ENCODE measurements at regions not wholly inside any gene's neighbourhood (a gene's known extent, or its start where the extent isn't known, plus 50 kb on each side); places are given as distances from the start of the nearest gene placed in this dataset.

- H3K27ac ChIP-seq (ENCODE audit: low read depth in 1 of 2, low read length in 1 of 2): no peak overlapping the region
- WGBS: 37% methylated on average over 14 of the region's 14 CpGs
- H3K27me3 ChIP-seq (ENCODE audit: control insufficient read depth in 2 of 2, insufficient read depth in 1 of 2, low read length in 1 of 2): no peaks in the 10 kb centered on the region
- no peaks in the 10 kb centered on the region for H3K36me3 ChIP-seq (ENCODE audit: control insufficient read depth in 2 of 2, insufficient read depth in 2 of 2, low read length in 1 of 2)
- DNase-seq (ENCODE audit: low read depth in 6 of 9, low spot score in 9 of 9): peak; percentile 27 to 82 (median 52)
- H3K4me3 ChIP-seq (ENCODE audit: low read length in 2 of 2): no peak overlapping the region
- H3K4me1 ChIP-seq (ENCODE audit: control insufficient read depth in 2 of 2, insufficient read depth in 2 of 2, low read length in 2 of 2): no peaks in the 10 kb centered on the region
- no peaks in the 10 kb centered on the region for H3K9me3 ChIP-seq (ENCODE audit: control insufficient read depth in 2 of 2, insufficient read depth in 1 of 2, low read length in 1 of 2)
Measured at GRCh38 chr3:8110966-8111798, 390.4 kb upstream of the LMCD1 start.

GRCh38 chr3:8112587-8112986, 389.0 kb upstream of the LMCD1 start:
- WGBS: 67% methylated on average over 7 of the region's 7 CpGs
- DNase-seq (ENCODE audit: low read depth in 6 of 9, low spot score in 9 of 9): no peak
- H3K4me3 ChIP-seq (ENCODE audit: low read length in 2 of 2): no peak overlapping the region
- no peaks in the 10 kb centered on the region for H3K27me3 ChIP-seq (ENCODE audit: control insufficient read depth in 2 of 2, insufficient read depth in 1 of 2, low read length in 1 of 2)
- no peaks in the 10 kb centered on the region for H3K36me3 ChIP-seq (ENCODE audit: control insufficient read depth in 2 of 2, insufficient read depth in 2 of 2, low read length in 1 of 2)
- H3K9me3 ChIP-seq (ENCODE audit: control insufficient read depth in 2 of 2, insufficient read depth in 1 of 2, low read length in 1 of 2): no peaks in the 10 kb centered on the region
- H3K27ac ChIP-seq (ENCODE audit: low read depth in 1 of 2, low read length in 1 of 2): no peak overlapping the region
- no peaks in the 10 kb centered on the region for H3K4me1 ChIP-seq (ENCODE audit: control insufficient read depth in 2 of 2, insufficient read depth in 2 of 2, low read length in 2 of 2)

GRCh38 chr3:8113626-8114025, 388.0 kb upstream of the LMCD1 start:
- WGBS: 93% methylated on average over 6 of the region's 6 CpGs
- Histone ChIP-seq H3K36me3 (ENCODE audit: control insufficient read depth in 2 of 2, insufficient read depth in 2 of 2, low read length in 1 of 2) (no peaks in the 10 kb centered on the region), H3K4me1 (ENCODE audit: control insufficient read depth in 2 of 2, insufficient read depth in 2 of 2, low read length in 2 of 2) (no peaks in the 10 kb centered on the region), H3K4me3 (ENCODE audit: low read length in 2 of 2) (no peak overlapping the region), H3K27ac (ENCODE audit: low read depth in 1 of 2, low read length in 1 of 2) (no peak overlapping the region), H3K9me3 (ENCODE audit: control insufficient read depth in 2 of 2, insufficient read depth in 1 of 2, low read length in 1 of 2) (no peaks in the 10 kb centered on the region), H3K27me3 (ENCODE audit: control insufficient read depth in 2 of 2, insufficient read depth in 1 of 2, low read length in 1 of 2) (no peaks in the 10 kb centered on the region)
- DNase-seq (ENCODE audit: low read depth in 6 of 9, low spot score in 9 of 9): no peak

GRCh38 chr3:8128686-8129085, 372.9 kb upstream of the LMCD1 start:
- Histone ChIP-seq H3K27ac (ENCODE audit: low read depth in 1 of 2, low read length in 1 of 2) (no peak overlapping the region), H3K9me3 (ENCODE audit: control insufficient read depth in 2 of 2, insufficient read depth in 1 of 2, low read length in 1 of 2) (no peaks in the 10 kb centered on the region), H3K4me1 (ENCODE audit: control insufficient read depth in 2 of 2, insufficient read depth in 2 of 2, low read length in 2 of 2) (no peaks in the 10 kb centered on the region), H3K27me3 (ENCODE audit: control insufficient read depth in 2 of 2, insufficient read depth in 1 of 2, low read length in 1 of 2) (no peaks in the 10 kb centered on the region), H3K36me3 (ENCODE audit: control insufficient read depth in 2 of 2, insufficient read depth in 2 of 2, low read length in 1 of 2) (no peaks in the 10 kb centered on the region), H3K4me3 (ENCODE audit: low read length in 2 of 2) (no peak overlapping the region)
- no peak for DNase-seq (ENCODE audit: low read depth in 6 of 9, low spot score in 9 of 9)
- 47% methylated on average over 2 of the region's 2 CpGs for WGBS

- Histone ChIP-seq H3K36me3 (ENCODE audit: control insufficient read depth in 2 of 2, insufficient read depth in 2 of 2, low read length in 1 of 2) (no peaks in the 10 kb centered on the region), H3K27me3 (ENCODE audit: control insufficient read depth in 2 of 2, insufficient read depth in 1 of 2, low read length in 1 of 2) (no peaks in the 10 kb centered on the region), H3K4me1 (ENCODE audit: control insufficient read depth in 2 of 2, insufficient read depth in 2 of 2, low read length in 2 of 2) (no peaks in the 10 kb centered on the region), H3K4me3 (ENCODE audit: low read length in 2 of 2) (no peak overlapping the region), H3K9me3 (ENCODE audit: control insufficient read depth in 2 of 2, insufficient read depth in 1 of 2, low read length in 1 of 2) (no peaks in the 10 kb centered on the region), H3K27ac (ENCODE audit: low read depth in 1 of 2, low read length in 1 of 2) (no peak overlapping the region)
- WGBS: 77% methylated on average over 3 of the region's 3 CpGs
- no peak for DNase-seq (ENCODE audit: low read depth in 6 of 9, low spot score in 9 of 9)
Measured at GRCh38 chr3:8136553-8136952, 365.1 kb upstream of the LMCD1 start.

GRCh38 chr3:8143186-8143585, 358.4 kb upstream of the LMCD1 start:
- 77% methylated on average over 2 of the region's 2 CpGs for WGBS

GRCh38 chr3:8145661-8146060, 356.0 kb upstream of the LMCD1 start:
- 77% methylated on average over 2 of the region's 2 CpGs for WGBS
- H3K9me3 ChIP-seq (ENCODE audit: control insufficient read depth in 2 of 2, insufficient read depth in 1 of 2, low read length in 1 of 2): no peaks in the 10 kb centered on the region
- H3K36me3 ChIP-seq (ENCODE audit: control insufficient read depth in 2 of 2, insufficient read depth in 2 of 2, low read length in 1 of 2): no peaks in the 10 kb centered on the region
- no peaks in the 10 kb centered on the region for H3K27me3 ChIP-seq (ENCODE audit: control insufficient read depth in 2 of 2, insufficient read depth in 1 of 2, low read length in 1 of 2)
- no peak for DNase-seq (ENCODE audit: low read depth in 6 of 9, low spot score in 9 of 9)
- no peak overlapping the region for H3K27ac ChIP-seq (ENCODE audit: low read depth in 1 of 2, low read length in 1 of 2)
- H3K4me1 ChIP-seq (ENCODE audit: control insufficient read depth in 2 of 2, insufficient read depth in 2 of 2, low read length in 2 of 2): no peaks in the 10 kb centered on the region
- no peak overlapping the region for H3K4me3 ChIP-seq (ENCODE audit: low read length in 2 of 2)

More at GRCh38 chr3:8143186-8143585, 358.4 kb upstream of the LMCD1 start:
- Histone ChIP-seq H3K36me3 (ENCODE audit: control insufficient read depth in 2 of 2, insufficient read depth in 2 of 2, low read length in 1 of 2) (no peaks in the 10 kb centered on the region), H3K4me3 (ENCODE audit: low read length in 2 of 2) (no peak overlapping the region), H3K27ac (ENCODE audit: low read depth in 1 of 2, low read length in 1 of 2) (no peak overlapping the region), H3K4me1 (ENCODE audit: control insufficient read depth in 2 of 2, insufficient read depth in 2 of 2, low read length in 2 of 2) (no peaks in the 10 kb centered on the region), H3K27me3 (ENCODE audit: control insufficient read depth in 2 of 2, insufficient read depth in 1 of 2, low read length in 1 of 2) (no peaks in the 10 kb centered on the region), H3K9me3 (ENCODE audit: control insufficient read depth in 2 of 2, insufficient read depth in 1 of 2, low read length in 1 of 2) (no peaks in the 10 kb centered on the region)
- DNase-seq (ENCODE audit: low read depth in 6 of 9, low spot score in 9 of 9): no peak

- Histone ChIP-seq H3K27me3 (ENCODE audit: control insufficient read depth in 2 of 2, insufficient read depth in 1 of 2, low read length in 1 of 2) (no peaks in the 10 kb centered on the region), H3K27ac (ENCODE audit: low read depth in 1 of 2, low read length in 1 of 2) (no peak overlapping the region), H3K36me3 (ENCODE audit: control insufficient read depth in 2 of 2, insufficient read depth in 2 of 2, low read length in 1 of 2) (no peaks in the 10 kb centered on the region), H3K4me1 (ENCODE audit: control insufficient read depth in 2 of 2, insufficient read depth in 2 of 2, low read length in 2 of 2) (no peaks in the 10 kb centered on the region), H3K9me3 (ENCODE audit: control insufficient read depth in 2 of 2, insufficient read depth in 1 of 2, low read length in 1 of 2) (no peaks in the 10 kb centered on the region), H3K4me3 (ENCODE audit: low read length in 2 of 2) (no peak overlapping the region)
- no peak for DNase-seq (ENCODE audit: low read depth in 6 of 9, low spot score in 9 of 9)
- 89% methylated on average over 1 of the region's 1 CpG for WGBS
Measured at GRCh38 chr3:8147711-8148110, 353.9 kb upstream of the LMCD1 start.

- Histone ChIP-seq H3K36me3 (ENCODE audit: control insufficient read depth in 2 of 2, insufficient read depth in 2 of 2, low read length in 1 of 2) (no peaks in the 10 kb centered on the region), H3K4me3 (ENCODE audit: low read length in 2 of 2) (no peak overlapping the region), H3K27me3 (ENCODE audit: control insufficient read depth in 2 of 2, insufficient read depth in 1 of 2, low read length in 1 of 2) (no peaks in the 10 kb centered on the region), H3K4me1 (ENCODE audit: control insufficient read depth in 2 of 2, insufficient read depth in 2 of 2, low read length in 2 of 2) (no peaks in the 10 kb centered on the region), H3K27ac (ENCODE audit: low read depth in 1 of 2, low read length in 1 of 2) (no peak overlapping the region), H3K9me3 (ENCODE audit: control insufficient read depth in 2 of 2, insufficient read depth in 1 of 2, low read length in 1 of 2) (no peaks in the 10 kb centered on the region)
- 87% methylated on average over 6 of the region's 6 CpGs for WGBS
- no peak for DNase-seq (ENCODE audit: low read depth in 6 of 9, low spot score in 9 of 9)
Measured at GRCh38 chr3:8152821-8153418, 348.7 kb upstream of the LMCD1 start.
